Kidney epithelial cell (primary cell): ENCODE measurements at regions not wholly inside any gene's neighbourhood (a gene's known extent, or its start where the extent isn't known, plus 50 kb on each side); places are given as distances from the start of the nearest gene placed in this dataset.

ENCODE experiments used
- DNase-seq: peaks from one replicate; pipeline ENCODE4 v3.0.0-alpha.2; 2010; ENCODE audit warnings: low read depth
- H3K27me3 ChIP-seq: 2 replicates; pipeline ENCODE4 v1.6.0; 2011; ENCODE audit warnings: low read length; ENCODE audit not compliant: control insufficient read depth, insufficient read depth
- H3K36me3 ChIP-seq: 2 replicates; pipeline ENCODE4 v1.5.1; 2011; ENCODE audit warnings: low read length; ENCODE audit not compliant: control insufficient read depth, insufficient read depth
- H3K4me3 ChIP-seq: 2 replicates; pipeline ENCODE4 v1.5.1; 2011; ENCODE audit warnings: low read depth, mild to moderate bottlenecking, control low read depth, low read length
- TF ChIP-seq, protein P1 (sequence below): IDR thresholded peaks from 2 replicates; pipeline ENCODE4 v1.5.1; 2011; ENCODE audit warnings: mild to moderate bottlenecking, moderate library complexity, low read length, control low read depth, inconsistent platforms; ENCODE audit not compliant: insufficient read depth, poor library complexity, severe bottlenecking

DNA sequence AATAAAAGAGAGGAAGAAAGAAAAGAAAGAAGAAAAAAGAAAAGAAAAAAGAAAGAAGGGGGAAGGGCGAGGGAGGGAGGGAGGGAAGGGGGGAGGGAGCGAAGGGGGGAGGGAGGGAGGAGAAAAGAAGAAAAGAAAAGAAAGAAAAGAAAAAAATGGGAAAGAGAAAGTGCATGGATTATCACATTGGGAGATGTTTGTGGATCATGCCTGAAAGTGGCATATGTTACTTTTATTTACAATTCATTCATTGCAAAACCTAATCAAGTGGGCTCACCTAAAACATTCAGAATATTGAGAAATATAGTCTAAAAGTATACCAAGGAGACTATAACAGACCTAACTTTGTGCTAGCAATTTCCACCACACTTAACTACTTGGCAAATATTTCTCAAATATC, 246.9 kb upstream of the SYT1 start:
- no peaks in the 10 kb centered on the region for H3K36me3 ChIP-seq
- DNase-seq = no peak
- H3K27me3 ChIP-seq = no peaks in the 10 kb centered on the region
- no peak overlapping the region for H3K4me3 ChIP-seq
- TF ChIP-seq, protein P1, sequence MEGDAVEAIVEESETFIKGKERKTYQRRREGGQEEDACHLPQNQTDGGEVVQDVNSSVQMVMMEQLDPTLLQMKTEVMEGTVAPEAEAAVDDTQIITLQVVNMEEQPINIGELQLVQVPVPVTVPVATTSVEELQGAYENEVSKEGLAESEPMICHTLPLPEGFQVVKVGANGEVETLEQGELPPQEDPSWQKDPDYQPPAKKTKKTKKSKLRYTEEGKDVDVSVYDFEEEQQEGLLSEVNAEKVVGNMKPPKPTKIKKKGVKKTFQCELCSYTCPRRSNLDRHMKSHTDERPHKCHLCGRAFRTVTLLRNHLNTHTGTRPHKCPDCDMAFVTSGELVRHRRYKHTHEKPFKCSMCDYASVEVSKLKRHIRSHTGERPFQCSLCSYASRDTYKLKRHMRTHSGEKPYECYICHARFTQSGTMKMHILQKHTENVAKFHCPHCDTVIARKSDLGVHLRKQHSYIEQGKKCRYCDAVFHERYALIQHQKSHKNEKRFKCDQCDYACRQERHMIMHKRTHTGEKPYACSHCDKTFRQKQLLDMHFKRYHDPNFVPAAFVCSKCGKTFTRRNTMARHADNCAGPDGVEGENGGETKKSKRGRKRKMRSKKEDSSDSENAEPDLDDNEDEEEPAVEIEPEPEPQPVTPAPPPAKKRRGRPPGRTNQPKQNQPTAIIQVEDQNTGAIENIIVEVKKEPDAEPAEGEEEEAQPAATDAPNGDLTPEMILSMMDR = no peak

DNA sequence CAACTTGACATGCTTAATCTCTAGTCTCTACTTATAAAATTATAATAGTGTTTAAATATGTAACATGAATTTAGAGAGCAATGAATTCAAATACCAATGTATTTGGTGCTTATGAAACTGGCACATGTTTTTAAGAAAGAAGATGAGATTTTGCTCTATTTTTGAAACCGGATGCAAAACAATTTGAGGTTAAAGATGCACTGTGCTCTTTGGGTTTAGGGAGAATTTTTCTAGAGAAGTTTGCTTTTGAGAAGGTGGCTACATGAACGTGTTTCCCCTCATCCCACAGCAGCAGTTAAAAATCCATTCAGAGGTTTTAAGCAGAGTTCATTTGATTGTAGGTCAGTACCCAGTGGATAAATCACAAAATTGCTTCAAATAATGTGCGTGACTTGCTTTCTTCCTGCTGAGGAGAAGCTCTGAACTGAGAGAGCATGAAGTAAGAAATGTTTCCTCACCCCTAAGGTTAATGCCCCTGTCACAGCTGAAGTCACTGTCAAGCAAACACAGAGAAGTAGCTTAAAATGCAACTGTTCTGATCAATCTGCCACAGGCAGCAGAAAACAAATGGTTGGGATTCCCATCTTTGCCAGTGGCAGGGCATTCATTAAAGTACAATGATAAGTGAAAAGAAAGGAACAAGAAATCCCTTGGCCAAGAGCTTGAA, 241.9 kb upstream of the SYT1 start:
- DNase-seq = no peak
- H3K27me3 ChIP-seq = no peaks in the 10 kb centered on the region
- H3K36me3 ChIP-seq = no peaks in the 10 kb centered on the region
- H3K4me3 ChIP-seq = no peak overlapping the region
- TF ChIP-seq, protein P1 = no peak

DNA sequence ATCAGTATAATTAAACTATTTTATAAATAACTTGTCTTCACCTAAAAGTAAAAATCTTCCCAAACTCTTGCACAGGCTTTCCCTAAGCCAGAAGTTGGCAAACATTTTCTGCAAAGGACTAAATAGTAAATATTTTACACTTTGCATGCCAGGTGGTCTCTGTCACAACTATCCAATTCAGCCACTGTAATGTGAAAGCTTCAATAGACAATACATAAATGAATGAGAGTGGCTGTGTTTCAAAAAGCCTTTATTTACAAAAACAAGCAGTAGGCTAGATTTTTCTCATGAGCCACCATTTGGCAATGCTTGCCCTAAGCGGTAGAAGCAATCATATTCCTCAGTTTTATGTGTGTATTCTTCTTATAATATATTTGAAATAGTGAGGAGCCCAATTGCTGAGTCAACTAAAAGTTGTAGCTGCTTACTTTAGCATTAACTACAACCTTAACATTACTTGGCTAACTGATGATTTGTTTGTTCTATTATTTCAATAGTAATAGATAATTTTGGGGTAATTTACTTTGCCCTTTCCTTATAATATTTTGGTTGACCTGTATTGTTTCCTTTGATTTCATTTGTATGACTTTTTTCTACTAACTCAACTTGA, 236.0 kb upstream of the SYT1 start:
- no peak for DNase-seq
- no peak overlapping the region for H3K4me3 ChIP-seq
- H3K36me3 ChIP-seq = no peaks in the 10 kb centered on the region
- TF ChIP-seq, protein P1 = no peak
- no peaks in the 10 kb centered on the region for H3K27me3 ChIP-seq

DNA sequence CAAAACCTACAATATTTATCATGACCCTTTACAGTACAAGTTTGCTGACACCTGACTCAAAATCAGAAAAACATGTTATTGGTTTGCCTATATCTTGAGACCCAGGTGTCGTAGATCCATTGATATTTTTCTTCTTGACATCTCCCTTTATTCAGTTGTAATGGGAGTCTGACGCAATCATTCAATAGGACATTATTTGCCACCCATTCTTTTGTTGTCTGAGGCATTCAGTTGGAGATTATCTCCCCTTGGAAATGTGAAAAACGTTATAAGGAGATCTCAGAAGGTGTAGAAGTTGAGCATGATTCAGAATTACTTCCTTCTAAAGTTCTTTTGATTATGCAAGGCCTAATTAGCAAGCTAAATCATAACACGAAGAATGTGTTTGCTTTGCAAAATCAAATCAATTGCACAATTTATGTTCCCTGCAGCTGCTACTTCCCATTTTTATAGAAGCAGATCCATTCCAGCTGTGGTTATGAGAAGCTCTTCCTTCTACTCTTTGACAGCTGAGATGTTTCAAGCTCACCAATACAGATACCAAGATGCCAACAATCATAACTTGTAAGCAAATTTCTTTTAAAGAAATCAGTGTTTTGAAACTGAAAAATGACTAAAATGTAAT, 228.2 kb upstream of the SYT1 start:
- TF ChIP-seq, protein P1 = no peak
- Histone ChIP-seq H3K27me3 (no peaks in the 10 kb centered on the region), H3K36me3 (no peaks in the 10 kb centered on the region), H3K4me3 (no peak overlapping the region)
- DNase-seq = no peak

DNA sequence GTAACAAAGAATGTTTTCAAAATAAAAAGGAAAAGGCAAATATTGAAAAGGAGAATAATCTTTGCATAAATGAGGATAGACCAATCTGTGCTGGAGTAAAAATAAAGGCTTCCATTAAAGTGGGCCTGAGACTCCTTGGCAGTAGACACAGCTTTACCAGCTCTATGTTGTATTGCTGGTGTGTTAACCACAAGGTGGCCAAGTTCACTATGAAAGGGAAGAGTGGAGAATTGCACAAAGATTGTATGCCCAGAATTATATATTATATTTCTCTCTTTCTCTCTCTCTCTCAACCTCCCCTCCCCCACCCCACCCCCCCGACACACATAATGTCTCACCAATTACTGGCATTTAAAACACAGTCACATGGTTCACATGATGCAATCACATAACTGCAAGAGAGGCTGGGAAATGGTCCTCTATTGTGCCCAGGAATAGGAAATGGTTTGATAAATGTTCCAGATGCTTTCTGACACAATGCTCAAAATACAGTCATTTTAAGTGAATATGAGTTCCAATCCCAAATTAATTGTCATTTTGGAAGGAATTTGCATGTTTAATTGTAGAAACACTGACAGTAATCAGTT, 222.6 kb upstream of the SYT1 start:
- no peaks in the 10 kb centered on the region for H3K27me3 ChIP-seq
- TF ChIP-seq, protein P1 = no peak
- no peaks in the 10 kb centered on the region for H3K36me3 ChIP-seq
- no peak overlapping the region for H3K4me3 ChIP-seq
- DNase-seq = no peak
